Left lobe of liver (tissue), 2 donors: ENCODE measurements at regions not wholly inside any gene's neighbourhood (a gene's known extent, or its start where the extent isn't known, plus 50 kb on each side); places are given as distances from the start of the nearest gene placed in this dataset.
"Not testable (repeated sequence)": the region's sequence is repeated elsewhere in the genome, so short reads cannot be mapped to it uniquely, and the experiment has no call there.

ENCODE experiments used
- ATAC-seq: fragments of 200-7000 bp; cut with Tn5 transposase; one replicate; pipeline ENCODE4 v1.9.1; 2020; ENCODE audit warnings: mild to moderate bottlenecking, moderate library complexity
- DNase-seq: peaks from one replicate; pipeline ENCODE4 v3.0.0-alpha.2; 2020; ENCODE audit warnings: low spot score
- donor health status: DM: no; HTN: no; CAD: no; lungs with moderate emphysema.
- donor health status: DM: no; HTN: yes; CAD: no.

DNA sequence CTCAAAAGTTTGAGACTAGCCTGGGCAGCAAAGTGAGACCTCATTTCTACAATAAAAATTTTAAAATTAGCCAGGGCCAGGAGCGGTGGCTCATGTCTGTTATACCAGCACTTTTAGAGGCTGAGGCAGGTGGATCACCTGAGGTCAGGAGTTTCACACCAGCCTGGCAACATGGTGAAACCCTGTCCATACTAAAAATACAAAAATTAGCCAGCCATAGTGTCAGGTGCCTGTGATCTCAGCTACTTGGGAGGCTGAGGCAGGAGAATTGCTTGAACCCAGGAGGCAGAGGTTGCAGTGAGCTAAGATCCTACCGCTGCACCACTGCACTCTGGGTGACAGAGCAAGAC is 85.1 kb upstream of the MAP4 start:
- not testable (repeated sequence) for DNase-seq, ATAC-seq

DNA sequence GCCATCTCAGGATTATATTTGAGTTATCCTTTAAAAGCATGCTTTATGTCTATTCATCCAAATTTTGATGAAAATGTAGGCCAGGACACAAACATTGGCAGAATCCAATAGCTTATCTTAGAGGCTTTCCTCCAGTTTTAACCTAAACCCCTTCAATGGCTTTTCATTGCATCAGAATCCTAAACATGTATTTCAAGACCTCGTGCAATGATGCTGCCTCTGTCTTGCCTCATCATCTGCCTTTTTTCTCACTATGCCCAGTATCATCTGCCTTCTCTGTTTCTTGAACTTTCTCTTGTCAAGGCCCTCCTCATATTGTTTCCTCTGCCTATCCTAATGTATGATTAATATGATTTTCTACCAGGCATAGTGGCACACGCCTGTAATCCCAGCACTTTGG is 76.1 kb upstream of the MAP4 start:
- no peak for DNase-seq
- ATAC-seq, result no peak

DNA sequence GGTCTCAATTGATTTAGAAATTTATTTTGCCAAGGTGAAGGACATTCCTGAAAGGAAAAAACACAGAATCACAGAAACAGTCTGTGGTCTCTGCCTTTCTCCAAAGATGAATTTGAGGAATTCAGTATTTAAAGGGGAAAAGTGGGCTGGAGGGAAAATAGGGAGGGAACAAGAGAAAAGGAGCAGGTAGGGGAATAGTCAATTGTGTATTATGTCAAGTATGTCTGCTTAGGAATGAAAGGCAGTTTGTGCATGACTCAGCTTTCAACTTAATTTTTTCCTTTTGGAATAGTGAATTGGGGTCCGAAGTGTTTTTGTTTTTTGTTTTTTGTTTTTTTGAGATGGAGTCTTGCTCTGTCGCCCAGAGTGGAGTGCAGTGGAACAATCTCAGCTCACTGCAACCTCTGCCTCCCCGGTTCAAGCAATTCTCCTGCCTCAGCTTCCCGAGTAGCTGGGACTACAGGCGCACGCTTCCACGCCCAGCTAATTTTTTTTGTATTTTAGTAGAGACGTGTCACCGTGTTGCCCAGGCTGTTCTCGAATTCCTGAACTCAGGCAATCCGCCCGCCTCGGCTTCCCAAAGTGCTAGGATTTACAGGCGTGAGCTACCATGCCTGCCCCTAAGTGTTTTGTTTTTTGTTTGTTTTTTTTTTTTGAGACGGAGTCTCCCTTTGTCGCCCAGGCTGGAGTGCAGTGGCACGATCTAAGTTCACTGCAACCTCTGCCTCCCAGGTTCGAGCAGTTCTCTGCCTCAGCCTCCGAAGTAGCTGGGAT is 74.1 kb upstream of the MAP4 start:
- ATAC-seq (no peak), DNase-seq (no peak)

DNA sequence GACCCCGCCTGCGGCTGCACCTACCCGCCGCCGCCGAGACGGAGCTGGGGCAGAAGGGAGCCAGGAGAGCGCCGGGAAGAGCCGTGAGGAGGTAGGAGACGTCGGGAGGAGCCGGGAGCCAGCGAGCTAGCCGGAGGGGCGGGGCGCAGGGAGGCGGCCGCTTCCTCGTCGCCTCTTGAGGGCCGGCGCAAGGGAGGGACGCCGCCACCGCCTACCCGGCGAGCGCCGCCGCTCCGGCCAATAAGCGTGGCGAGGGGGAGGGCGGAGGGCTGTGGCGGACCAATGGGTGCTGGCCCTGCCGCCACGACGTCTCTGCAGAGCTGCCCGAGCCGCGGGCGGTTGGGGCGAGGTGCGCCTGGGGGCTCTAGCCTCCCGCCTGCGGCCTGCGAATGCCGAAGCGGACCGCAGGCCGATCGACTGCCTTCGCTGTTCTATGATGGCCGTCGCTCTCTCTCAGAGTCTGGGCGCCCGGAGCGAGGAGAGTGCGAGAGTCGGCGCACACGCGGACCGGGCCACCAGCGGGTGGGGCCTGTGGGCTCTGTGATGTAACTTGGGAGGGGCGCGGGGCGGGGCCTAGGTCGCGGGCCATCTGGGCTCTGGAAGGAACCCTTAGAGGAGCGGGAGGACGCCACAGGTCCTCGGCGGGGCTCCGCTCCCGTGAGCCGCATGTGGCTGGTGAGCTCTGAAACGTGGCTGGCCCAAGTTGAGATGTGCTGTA is 72.7 kb upstream of the MAP4 start:
- DNase-seq, result peak; percentile 97
- ATAC-seq, result peak; percentile 90

DNA sequence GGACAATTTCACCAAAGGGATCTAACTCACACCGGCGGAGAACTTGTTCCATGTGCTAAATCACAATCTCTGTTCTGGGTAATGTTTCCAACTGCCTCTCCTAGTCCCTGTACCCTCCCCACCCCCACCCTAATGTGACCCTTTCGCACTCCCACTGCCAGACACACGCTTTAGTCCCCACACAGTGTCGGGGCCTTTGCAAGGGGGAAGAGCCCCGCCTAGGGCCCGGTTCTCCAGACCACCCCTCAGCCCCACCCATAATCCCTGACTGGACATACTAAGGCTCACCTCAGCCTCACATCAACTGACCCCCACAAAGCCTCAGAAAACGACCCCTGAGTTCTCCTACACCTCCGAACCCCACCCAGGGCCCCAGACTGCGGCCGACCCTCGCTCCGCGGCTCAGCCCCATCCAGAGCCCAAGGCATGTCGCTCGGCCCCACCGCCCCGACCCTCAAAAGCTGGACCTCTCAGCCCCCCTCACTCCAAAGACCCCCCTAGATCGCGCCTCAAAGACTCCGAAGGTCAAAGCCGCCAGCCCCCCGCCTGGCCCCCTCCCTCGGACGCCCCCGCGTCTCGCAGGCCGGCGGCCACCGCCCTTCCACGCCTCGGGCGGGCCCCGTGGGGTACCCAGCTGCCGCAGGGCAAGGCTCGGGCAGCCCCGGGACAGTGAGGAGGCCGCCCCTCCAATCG is 72.0 kb upstream of the MAP4 start:
- no peak for DNase-seq
- peak; percentile 2 for ATAC-seq

DNA sequence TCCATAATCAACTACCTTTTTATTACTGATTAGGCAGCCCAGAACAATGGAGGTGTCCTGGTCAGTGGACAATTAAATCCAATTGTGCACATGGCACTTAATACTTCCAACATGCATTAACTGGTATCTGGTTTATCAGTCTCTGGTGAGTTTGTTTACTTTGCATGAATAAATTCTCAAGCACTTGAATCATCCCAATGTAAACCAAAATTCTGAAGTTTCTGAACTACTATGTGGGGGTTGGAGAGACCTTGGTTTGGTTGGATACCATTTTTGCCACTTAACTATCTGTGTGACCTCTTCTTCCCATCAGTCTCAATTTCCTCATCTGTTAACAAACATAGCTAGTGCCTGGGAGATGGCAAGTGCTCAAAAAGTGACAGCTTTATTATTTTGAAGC is 70.5 kb upstream of the MAP4 start:
- ATAC-seq (no peak), DNase-seq (no peak)

DNA sequence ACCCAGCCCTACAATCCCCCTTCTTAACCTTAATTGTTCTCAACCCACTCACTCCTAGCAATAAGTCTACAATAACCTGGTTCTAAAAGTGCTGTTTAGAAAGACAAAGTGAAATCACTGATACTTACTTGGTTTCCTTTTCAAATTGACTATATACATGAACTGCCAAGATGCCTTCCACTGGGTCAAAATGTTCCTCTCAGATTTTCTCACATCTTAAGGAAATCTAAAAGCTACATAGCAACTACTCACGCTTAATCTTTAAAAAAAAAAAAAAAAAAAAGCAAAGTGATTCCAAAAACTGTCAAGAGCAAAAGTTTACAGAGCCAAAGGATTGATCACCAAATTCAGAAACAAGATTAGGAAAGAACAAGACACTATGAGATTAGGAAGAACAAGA is 68.7 kb upstream of the MAP4 start:
- no peak for DNase-seq
- no peak for ATAC-seq

DNA sequence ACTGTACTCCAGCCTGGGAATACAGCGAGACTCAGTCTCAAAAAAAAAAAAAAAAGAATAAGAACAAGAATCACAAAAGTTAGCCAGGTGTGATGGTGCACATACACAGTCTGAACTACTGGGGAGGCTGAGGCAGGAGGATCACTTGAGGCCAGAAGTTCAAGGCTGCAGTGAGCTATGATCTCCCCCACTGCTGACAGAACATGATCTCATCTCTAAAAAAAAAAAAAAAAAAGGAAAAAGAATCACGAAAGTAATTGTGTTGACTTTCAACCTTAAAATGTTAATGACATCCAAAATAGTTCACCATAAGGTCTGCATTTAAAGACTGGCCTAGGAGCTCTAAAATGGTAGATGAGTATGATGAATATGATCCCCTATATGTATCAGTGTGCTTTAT is 68.0 kb upstream of the MAP4 start:
- no peak for DNase-seq

DNA sequence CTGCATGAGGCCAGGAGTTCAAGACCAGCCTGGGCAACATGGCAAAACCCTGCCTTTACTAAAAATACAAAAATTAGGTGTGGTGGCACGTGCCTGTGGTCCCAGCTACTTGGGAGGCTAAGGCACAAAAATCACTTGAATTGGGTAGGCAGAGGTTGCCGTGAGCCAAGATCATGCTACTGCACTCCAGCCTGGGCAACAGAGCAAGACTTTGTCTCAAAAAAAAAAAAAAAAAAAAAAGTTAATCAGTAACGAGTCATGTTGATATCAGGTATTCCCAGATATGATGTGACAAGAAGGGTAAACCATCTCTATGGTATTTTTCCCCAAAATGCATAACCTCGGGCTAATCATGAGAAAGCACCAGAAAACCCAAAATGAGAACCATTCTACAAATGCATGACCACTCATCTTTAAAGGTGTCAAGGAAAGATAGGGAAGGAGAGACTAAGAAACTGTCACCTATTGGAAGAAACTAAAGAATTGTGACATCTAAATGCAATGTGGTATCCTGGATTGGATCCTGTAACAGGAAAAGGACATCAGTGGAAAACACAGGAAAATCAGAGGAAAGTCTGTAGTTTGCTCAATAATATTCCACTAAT is 66.5 kb upstream of the MAP4 start:
- DNase-seq (no peak), ATAC-seq (peak; percentile 53)

More for the DNA sequence above, 68.0 kb upstream of the MAP4 start:
- no peak for ATAC-seq

DNA sequence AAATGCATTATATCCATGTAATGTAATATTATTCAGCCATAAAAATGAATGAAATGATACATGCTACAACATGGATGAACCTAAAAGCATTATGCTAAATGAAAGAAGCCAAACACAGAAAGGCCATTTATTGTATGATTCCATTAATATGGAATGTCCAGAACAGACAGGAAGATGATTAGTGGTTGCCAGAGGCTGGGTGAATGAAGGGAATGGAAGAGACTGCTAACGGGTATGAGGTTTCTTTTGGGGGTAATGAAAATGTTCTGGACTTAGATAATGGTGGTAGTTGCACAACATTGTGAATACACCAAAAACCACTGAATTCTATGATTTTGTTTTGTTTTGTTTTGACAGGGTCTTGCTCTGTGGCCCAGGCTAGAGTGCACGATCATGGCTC is 61.6 kb upstream of the MAP4 start:
- ATAC-seq (no peak), DNase-seq (no peak)

DNA sequence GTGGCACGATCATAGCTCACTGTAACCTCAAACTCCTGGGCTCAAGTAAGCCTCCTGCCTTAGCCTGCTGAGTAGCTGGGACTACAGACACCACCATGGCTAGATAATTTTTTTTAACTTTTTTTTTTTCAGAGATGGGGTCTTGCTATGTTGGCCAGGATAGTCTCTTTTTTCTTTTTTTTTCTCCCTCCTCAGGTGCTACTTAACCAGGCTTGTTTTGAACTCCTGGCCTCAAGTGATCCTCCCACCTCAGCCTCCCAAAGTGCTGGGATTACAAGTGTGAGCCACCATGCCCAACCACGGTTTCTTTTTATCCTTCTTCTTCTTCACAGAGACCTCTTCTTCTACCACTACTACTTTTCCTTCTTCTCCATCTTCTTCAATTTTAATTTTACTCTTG is 53.8 kb upstream of the MAP4 start:
- ATAC-seq (no peak), DNase-seq (no peak)

DNA sequence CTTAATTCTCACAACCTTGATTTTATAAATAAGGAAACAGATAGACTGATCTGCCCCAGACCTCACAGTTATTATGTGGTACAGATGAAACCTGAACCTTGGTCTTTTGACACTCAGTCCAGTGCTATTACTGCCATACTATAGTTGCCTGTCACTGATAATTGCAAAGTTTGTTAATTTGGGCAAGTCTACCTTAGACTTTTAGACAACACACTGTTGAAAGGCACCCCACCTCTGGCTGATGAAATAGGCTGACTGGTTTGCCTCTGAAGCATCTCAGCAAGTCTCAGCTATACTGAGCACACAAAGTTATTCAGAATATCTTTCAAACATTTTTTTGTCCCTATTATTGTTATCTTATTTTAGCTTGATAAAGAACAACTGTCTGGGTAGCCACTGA is 53.1 kb upstream of the MAP4 start:
- DNase-seq, result no peak
- ATAC-seq, result peak; percentile 69

DNA sequence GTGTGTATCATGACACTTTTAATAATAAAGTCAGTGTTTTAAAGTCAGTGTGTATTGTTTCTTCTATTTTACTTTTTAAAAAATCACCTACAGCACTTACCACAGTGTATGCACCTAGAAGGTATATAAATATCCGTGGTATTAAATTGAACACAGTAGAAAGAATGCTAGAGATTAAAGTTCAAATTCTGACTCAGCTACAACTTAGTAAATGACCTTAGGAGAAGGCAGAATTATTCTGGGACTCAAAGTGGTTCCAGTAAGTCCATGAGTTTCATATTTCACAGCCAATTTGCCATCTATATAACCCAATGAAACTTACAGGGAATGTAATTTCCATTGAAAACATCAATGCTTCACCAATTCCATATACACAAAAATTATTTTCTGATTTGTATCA is 52.7 kb upstream of the MAP4 start:
- DNase-seq, result no peak
- ATAC-seq, result peak; percentile 43

DNA sequence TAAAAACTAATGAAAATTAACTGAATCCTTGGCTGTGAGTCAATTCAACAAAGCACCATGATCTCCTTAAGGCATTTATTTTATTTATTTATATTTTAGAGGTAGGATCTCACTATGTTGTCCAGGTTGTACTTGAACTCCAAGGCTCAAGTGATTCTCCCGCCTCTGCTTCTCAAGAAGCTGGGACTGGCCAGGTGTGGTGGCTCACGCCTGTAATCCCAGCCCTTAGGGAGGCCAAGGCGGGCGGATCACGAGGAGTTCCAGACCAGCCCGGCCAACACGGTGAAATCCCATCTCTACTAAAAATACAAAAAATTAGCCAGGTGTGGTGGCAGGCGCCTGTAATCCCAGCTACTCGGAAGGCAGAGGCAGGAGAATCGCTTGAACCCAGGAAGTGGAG is 52.1 kb upstream of the MAP4 start:
- ATAC-seq, DNase-seq: not testable (repeated sequence)

DNA sequence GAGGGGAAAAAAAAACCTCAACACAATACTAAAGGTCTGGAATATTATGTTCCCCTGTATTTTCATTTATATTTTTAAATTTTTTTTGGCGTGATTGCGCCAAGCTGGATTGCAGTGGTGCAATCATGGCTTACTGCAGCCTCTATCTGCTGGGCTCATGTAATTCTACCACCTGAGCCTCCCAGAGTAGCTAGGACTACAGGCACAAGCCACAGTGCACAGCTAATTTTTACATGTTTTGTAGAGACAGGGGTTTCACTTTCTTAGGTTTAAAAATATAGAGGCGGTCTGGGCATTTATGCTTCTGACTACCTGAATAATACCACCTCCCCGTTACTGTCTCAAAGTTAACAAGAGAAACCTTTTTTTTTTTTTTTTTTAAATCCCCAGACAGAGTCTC is 51.1 kb upstream of the MAP4 start:
- ATAC-seq (no peak), DNase-seq (no peak)
